Esophagus muscularis mucosa (tissue), 4 donors: ENCODE measurements at regions not wholly inside any gene's neighbourhood (a gene's known extent, or its start where the extent isn't known, plus 50 kb on each side); places are given as distances from the start of the nearest gene placed in this dataset.

Source experiments
- DNase-seq: peaks from one replicate; pipeline ENCODE4 v3.0.0-alpha.2; 2017; ENCODE audit errors: extremely low spot score
- H3K27ac ChIP-seq, 4 donors: fragments of 200-600 bp; sonication (generic); replicated peaks in 1 of 4; 1 replicate in 3 of 4; 2 replicates in 1 of 4; pipeline ENCODE4 v1.5.1; 2016 to 2019; ENCODE audit warnings: mild to moderate bottlenecking in 1 of 4
- H3K27me3 ChIP-seq, 4 donors: fragments of 200-600 bp; sonication (generic); one replicate each; pipeline versions ENCODE4 v1.5.1 to v1.6.0; 2016 to 2019
- H3K36me3 ChIP-seq, 4 donors: fragments of 200-600 bp; sonication (generic); one replicate each; pipeline ENCODE4 v1.5.1; 2016 to 2019
- H3K4me1 ChIP-seq, 4 donors: fragments of 200-600 bp; sonication (generic); one replicate each; pipeline ENCODE4 v1.5.1; 2016 to 2019
- H3K4me3 ChIP-seq, 4 donors: fragments of 200-600 bp; sonication (generic); 1 replicate in 2 of 4; 2 replicates in 2 of 4; pipeline ENCODE4 v1.5.1; 2016 to 2019; ENCODE audit warnings: mild to moderate bottlenecking in 4 of 4, moderate library complexity in 1 of 4
- H3K9me3 ChIP-seq, 4 donors: fragments of 200-600 bp; sonication (generic); 1 replicate in 3 of 4; 2 replicates in 1 of 4; pipeline ENCODE4 v1.5.1; 2016 to 2019
- EP300 ChIP-seq: sonication (generic); formaldehyde crosslinking; IDR thresholded peaks from one replicate; pipeline ENCODE4 v1.6.1; 2017; ENCODE audit warnings: antibody characterized with exemption
- POLR2A ChIP-seq: fragments of 450-650 bp; IDR thresholded peaks from one replicate; pipeline ENCODE4 v1.6.1; 2017; ENCODE audit warnings: antibody characterized with exemption, moderate library complexity, mild to moderate bottlenecking, low read depth
- POLR2AphosphoS5 ChIP-seq, 2 donors: sonication (generic); formaldehyde crosslinking; IDR thresholded peaks; one replicate each; pipeline ENCODE4 v1.6.1; 2017; ENCODE audit warnings: antibody characterized with exemption in 2 of 2
- WGBS: methylation state at CpG from one replicate; pipeline ENCODE4 v1.1.5; 2018; 5-methylcytosine and 5-hydroxymethylcytosine counted together
- intact Hi-C: fragments of 100-400 bp; cut with DNase I; formaldehyde crosslinking; loops from one replicate; pipeline ENCODE4 v1.15.1; 2023
- TF ChIP-seq, protein P1 (sequence below), 3 experiments: fragments of 200-600 bp in 2 of 3; fragments of 450-650 bp in 1 of 3; sonication (generic) in 2 of 3; IDR thresholded peaks; one replicate each; pipeline ENCODE4 v1.5.1; 2017 to 2019; ENCODE audit warnings: antibody characterized with exemption in 3 of 3, mild to moderate bottlenecking in 2 of 3, moderate library complexity in 1 of 3

DNA sequence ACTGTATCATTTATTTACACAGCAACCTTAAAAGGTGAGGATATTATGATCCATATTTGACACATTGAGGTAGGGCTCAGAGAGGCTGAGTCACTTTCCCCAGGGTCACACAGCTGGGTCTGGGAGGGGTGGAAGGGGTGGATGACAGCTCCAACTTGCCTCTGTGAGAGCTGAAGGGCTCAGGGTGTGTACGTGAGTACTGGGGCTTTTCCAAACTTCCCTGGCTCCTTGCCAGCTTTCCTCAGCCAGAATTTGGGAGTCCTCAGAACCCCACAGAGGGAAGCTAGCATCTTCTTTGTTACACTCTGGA is 58.3 kb upstream of the SLC6A11 start:
- H3K36me3 ChIP-seq, result no peaks in the 10 kb centered on the region
- H3K27me3 ChIP-seq, result peaks cover 0 to 94% (median 3%) of the 10 kb centered on the region in 4 donors
- H3K4me3 ChIP-seq, result no peak overlapping the region
- DNase-seq, result no peak
- no peaks in the 10 kb centered on the region for H3K4me1 ChIP-seq
- H3K9me3 ChIP-seq, result no peaks in the 10 kb centered on the region
- intact Hi-C loops, result loop anchor here (5.0 kb wide), 1 partner anchor 300 kb away; no protein-coding TSS in a partner anchor
- no peak for TF ChIP-seq POLR2AphosphoS5 (IDR thresholded peaks at IDR 0.05)
- H3K27ac ChIP-seq, result no peak overlapping the region
- WGBS, result no CpG with 5 or more reads among the region's 1 CpG

DNA sequence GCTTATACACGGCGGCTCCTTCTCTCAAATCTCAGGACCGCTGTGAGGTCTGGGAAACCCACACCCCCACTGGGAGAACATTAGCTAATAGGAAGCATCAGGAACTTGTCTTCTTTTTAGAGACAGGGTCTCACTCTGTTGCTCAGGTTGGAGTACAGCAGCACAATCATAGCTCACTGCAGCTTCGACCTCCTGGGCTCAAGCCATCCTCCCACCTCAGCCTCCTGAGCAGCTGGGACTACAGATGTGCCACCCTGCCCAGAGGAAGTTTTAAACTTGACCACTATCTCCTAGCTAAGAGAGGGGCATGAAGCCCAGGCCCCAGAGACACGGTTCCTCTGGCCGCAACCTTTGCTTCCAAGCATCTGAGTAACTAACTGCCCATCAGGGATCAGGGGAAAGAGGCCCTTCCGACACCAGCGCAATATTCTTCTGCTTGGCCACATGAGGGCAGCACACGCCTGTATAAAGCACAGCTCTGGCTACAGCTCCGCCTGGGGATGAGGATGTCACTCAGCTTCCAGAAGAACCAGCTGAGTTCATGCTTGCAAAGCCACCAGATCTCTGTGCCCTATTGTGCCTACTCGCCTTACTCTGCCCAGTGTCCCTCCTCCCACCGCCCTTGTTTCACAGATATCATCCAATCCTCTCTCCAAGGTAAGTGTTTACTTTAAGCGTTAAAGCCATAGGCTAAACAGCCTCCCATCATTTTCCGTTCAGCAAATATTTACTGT is 57.6 kb upstream of the SLC6A11 start:
- no peak for TF ChIP-seq EP300
- TF ChIP-seq, protein P1, sequence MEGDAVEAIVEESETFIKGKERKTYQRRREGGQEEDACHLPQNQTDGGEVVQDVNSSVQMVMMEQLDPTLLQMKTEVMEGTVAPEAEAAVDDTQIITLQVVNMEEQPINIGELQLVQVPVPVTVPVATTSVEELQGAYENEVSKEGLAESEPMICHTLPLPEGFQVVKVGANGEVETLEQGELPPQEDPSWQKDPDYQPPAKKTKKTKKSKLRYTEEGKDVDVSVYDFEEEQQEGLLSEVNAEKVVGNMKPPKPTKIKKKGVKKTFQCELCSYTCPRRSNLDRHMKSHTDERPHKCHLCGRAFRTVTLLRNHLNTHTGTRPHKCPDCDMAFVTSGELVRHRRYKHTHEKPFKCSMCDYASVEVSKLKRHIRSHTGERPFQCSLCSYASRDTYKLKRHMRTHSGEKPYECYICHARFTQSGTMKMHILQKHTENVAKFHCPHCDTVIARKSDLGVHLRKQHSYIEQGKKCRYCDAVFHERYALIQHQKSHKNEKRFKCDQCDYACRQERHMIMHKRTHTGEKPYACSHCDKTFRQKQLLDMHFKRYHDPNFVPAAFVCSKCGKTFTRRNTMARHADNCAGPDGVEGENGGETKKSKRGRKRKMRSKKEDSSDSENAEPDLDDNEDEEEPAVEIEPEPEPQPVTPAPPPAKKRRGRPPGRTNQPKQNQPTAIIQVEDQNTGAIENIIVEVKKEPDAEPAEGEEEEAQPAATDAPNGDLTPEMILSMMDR (IDR thresholded peaks at IDR 0.05), result peak; percentile 55 to 69 (median 63)
- Histone ChIP-seq H3K36me3 (no peaks in the 10 kb centered on the region), H3K4me3 (no peak overlapping the region), H3K27ac (no peak overlapping the region), H3K9me3 (no peaks in the 10 kb centered on the region), H3K27me3 (peaks cover 0 to 94% (median 3%) of the 10 kb centered on the region in 4 donors), H3K4me1 (no peaks in the 10 kb centered on the region)
- WGBS, result 39% methylated on average over 12 of the region's 14 CpGs
- DNase-seq, result no peak
- intact Hi-C loops, result loop anchor here (5.0 kb wide), 1 partner anchor 299 kb away; no protein-coding TSS in a partner anchor

DNA sequence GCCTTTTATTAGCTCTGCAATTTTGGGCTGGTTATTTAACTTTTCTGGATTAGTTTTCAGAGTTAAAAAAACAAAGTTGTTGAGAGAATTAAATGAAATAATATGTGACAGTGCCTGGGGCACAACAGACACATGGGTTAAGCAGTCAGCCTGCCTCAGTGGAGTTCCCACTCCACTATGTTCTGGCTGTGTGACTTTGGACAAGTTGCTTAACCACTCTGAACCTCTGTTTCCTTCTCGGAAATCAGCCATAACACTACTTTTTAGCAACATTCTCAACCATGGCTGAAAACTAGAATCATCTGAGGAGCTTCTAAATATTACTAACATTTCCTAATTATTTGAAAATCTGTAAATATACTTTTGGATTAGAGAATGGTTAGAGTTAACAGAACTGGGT is 56.5 kb upstream of the SLC6A11 start:
- H3K36me3 ChIP-seq, result no peaks in the 10 kb centered on the region
- WGBS, result 69% methylated on average over 1 of the region's 1 CpG
- H3K27me3 ChIP-seq, result peaks cover 0 to 96% (median 3%) of the 10 kb centered on the region in 4 donors
- TF ChIP-seq, protein P1 (IDR thresholded peaks at IDR 0.05), result no peak
- no peak for TF ChIP-seq POLR2AphosphoS5 (IDR thresholded peaks at IDR 0.05)
- no peak for TF ChIP-seq POLR2A
- TF ChIP-seq EP300, result no peak
- H3K4me1 ChIP-seq, result no peaks in the 10 kb centered on the region
- no peak for DNase-seq
- no peaks in the 10 kb centered on the region for H3K9me3 ChIP-seq
- intact Hi-C loops, result loop anchor here (5.0 kb wide), 1 partner anchor 298 kb away; no protein-coding TSS in a partner anchor
- H3K4me3 ChIP-seq, result no peak overlapping the region
- H3K27ac ChIP-seq, result no peak overlapping the region

DNA sequence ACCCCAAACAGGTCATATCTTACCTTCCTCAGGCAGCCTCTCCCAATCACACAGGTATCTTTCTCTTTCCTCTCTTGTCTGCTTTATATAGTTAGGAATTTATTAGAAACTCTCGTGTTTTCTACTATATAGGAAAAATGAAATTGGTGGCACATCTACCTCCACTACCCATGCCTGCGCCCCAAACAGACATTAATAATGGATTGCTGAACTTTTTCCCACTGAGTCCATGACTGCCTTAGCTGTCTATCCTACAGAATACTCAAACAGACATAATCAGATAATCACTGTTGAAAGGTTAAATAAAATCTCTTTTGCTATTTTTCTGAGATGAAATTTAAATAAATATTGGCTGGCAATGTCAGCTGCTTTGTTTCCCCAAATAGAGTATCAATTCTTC is 55.8 kb upstream of the SLC6A11 start:
- WGBS, result 77% methylated on average over 2 of the region's 2 CpGs
- H3K9me3 ChIP-seq, result no peaks in the 10 kb centered on the region
- no peak for TF ChIP-seq POLR2AphosphoS5 (IDR thresholded peaks at IDR 0.05)
- TF ChIP-seq POLR2A, result no peak
- no peak for TF ChIP-seq EP300
- TF ChIP-seq, protein P1 (IDR thresholded peaks at IDR 0.05), result no peak
- H3K27ac ChIP-seq, result no peak overlapping the region
- no peaks in the 10 kb centered on the region for H3K4me1 ChIP-seq
- DNase-seq, result no peak
- no peak overlapping the region for H3K4me3 ChIP-seq
- intact Hi-C loops, result loop anchor here (10.0 kb wide), 1 partner anchor 185 kb away; no protein-coding TSS in a partner anchor
- H3K27me3 ChIP-seq, result peaks cover 0 to 94% (median 3%) of the 10 kb centered on the region in 4 donors
- no peaks in the 10 kb centered on the region for H3K36me3 ChIP-seq

DNA sequence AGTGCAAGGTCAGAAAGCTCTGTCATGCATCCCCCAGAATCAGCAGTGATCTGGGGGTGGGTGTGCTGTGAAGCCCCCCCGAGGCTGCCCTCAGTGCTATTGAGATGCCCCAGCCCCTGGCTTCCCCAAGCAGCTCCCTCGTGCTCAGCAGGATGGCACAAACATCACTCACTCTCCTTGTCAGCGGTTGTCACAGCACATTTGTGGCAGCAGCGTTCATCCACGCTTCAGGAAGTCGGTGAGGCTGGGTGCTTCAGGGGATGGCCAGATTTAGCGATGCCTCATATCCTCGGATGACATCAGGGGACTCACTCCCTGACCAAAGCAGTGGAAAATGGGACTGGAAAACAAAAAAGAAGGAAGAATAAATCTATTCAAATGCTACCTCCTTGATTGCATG is 54.4 kb upstream of the SLC6A11 start:
- Histone ChIP-seq H3K27me3 (peaks cover 0 to 90% (median 3%) of the 10 kb centered on the region in 4 donors), H3K36me3 (no peaks in the 10 kb centered on the region), H3K4me3 (no peak overlapping the region), H3K9me3 (no peaks in the 10 kb centered on the region), H3K27ac (no peak overlapping the region), H3K4me1 (no peaks in the 10 kb centered on the region)
- intact Hi-C loops, result loop anchor here (10.0 kb wide), 1 partner anchor 183 kb away; no protein-coding TSS in a partner anchor
- TF ChIP-seq, protein P1 (IDR thresholded peaks at IDR 0.05), result no peak
- TF ChIP-seq POLR2AphosphoS5 (IDR thresholded peaks at IDR 0.05), result no peak
- no peak for TF ChIP-seq POLR2A
- no peak for TF ChIP-seq EP300
- no peak for DNase-seq
- 20% methylated on average over 8 of the region's 8 CpGs for WGBS
